ENCODE measurements at regions not wholly inside any gene's neighbourhood (a gene's known extent, or its start where the extent isn't known, plus 50 kb on each side); places are given as distances from the start of the nearest gene placed in this dataset.

DNA sequence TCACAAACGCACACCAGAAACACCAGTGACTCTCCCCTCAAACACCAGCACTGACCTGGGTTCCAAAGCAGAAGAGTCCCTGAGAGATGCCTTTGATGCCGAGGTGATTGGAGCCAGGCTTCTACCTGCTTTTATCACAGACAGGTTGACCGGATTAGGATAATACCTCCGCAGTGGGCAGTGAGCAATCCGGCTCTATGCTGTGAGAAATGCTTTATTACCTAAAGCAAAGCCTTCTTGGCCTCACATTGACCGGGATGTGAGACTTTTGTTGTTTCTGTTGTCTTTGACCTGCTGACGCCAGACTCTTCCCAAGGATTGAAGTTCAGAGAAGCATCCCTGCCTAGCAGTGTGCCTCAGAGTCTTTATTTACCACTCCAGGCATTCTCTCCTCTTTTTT, 320.3 kb upstream of the CLINT1 start:
- Histone ChIP-seq H3K27me3 (ENCODE audit: control insufficient read depth in 3 of 3, insufficient read depth in 3 of 3, low read length in 2 of 3) (no peaks in the 10 kb centered on the region), H3K36me3 (ENCODE audit: control insufficient read depth in 4 of 4, insufficient read depth in 4 of 4, low read length in 4 of 4) (no peaks in the 10 kb centered on the region), H3K9me3 (ENCODE audit: control insufficient read depth in 4 of 4, insufficient read depth in 3 of 4, low read length in 3 of 4) (no peaks in the 10 kb centered on the region), H3K27ac (ENCODE audit: low read depth in 1 of 2, low read length in 1 of 2) (no peak overlapping the region), H3K4me1 (ENCODE audit: control insufficient read depth in 5 of 5, insufficient read depth in 5 of 5, low read length in 5 of 5) (peaks cover 0 to 24% (median 4%) of the 10 kb centered on the region in 5 donors), H3K9ac (ENCODE audit: insufficient read depth in 1 of 2, low read length in 2 of 2) (no peak overlapping the region), H3K4me3 (no peak overlapping the region)
- TF ChIP-seq CTCF (IDR thresholded peaks at IDR 0.05; ENCODE audit: control extremely low read depth, extremely low read depth): no peak
- DNase-seq (no peak), ATAC-seq (ENCODE audit: insufficient read depth, low FRiP score) (no peak)
- 85 to 90% methylated on average over 7 of the region's 7 CpGs for WGBS, 2 donors

DNA sequence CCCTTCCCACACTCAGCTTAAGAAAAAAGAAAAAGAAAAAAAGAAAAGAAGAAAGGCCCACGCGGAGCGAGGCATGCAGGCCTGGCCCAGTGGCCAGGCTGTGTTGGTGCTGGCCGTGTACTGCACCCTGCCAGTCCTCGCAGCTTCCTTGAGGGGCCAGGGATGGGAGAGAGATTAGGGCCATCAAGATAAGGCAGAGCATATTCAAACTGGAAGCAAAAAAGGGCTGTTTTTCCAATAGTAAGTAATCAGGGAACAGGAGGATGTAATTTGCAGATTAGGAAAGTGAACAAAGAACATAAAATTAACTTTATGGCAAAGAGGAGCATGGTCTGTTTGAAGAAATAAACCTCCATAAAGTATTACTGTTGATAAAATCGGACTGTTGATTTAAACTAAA, 319.6 kb upstream of the CLINT1 start:
- Histone ChIP-seq H3K36me3 (ENCODE audit: control insufficient read depth in 4 of 4, insufficient read depth in 4 of 4, low read length in 4 of 4) (no peaks in the 10 kb centered on the region), H3K9ac (ENCODE audit: insufficient read depth in 1 of 2, low read length in 2 of 2) (no peak overlapping the region), H3K27me3 (ENCODE audit: control insufficient read depth in 3 of 3, insufficient read depth in 3 of 3, low read length in 2 of 3) (no peaks in the 10 kb centered on the region), H3K9me3 (ENCODE audit: control insufficient read depth in 4 of 4, insufficient read depth in 3 of 4, low read length in 3 of 4) (no peaks in the 10 kb centered on the region), H3K4me1 (ENCODE audit: control insufficient read depth in 5 of 5, insufficient read depth in 5 of 5, low read length in 5 of 5) (peaks cover 0 to 24% (median 4%) of the 10 kb centered on the region in 5 donors), H3K27ac (ENCODE audit: low read depth in 1 of 2, low read length in 1 of 2) (no peak overlapping the region), H3K4me3 (no peak overlapping the region)
- WGBS, 2 donors: 84 to 91% methylated on average over 6 of the region's 6 CpGs
- DNase-seq: no peak
- no peak for TF ChIP-seq CTCF (IDR thresholded peaks at IDR 0.05; ENCODE audit: control extremely low read depth, extremely low read depth)
- no peak for ATAC-seq (ENCODE audit: insufficient read depth, low FRiP score)

DNA sequence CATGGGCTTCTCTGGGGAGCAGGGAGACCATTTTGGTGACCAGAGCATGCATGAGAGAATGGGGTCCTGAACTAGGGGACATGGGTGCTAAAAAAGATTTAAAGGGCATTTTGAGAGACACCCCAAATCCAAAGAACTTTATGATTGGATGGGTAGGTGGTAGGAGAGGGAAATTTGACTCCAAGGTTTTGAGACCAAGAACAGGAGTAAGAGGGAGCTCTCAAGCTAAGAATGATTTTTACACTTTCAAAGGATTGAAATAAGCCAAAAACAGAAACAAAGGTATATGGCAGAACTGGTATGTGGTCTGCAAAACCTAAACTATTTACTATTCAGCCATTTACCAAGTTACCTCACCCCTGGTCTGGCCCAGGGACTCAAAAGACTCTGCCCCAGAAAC, 318.2 kb upstream of the CLINT1 start:
- DNase-seq: no peak
- H3K27me3 ChIP-seq (ENCODE audit: control insufficient read depth in 3 of 3, insufficient read depth in 3 of 3, low read length in 2 of 3): no peaks in the 10 kb centered on the region

More for the DNA sequence above, 318.2 kb upstream of the CLINT1 start:
- no peak overlapping the region for H3K27ac ChIP-seq (ENCODE audit: low read depth in 1 of 2, low read length in 1 of 2)
- H3K9ac ChIP-seq (ENCODE audit: insufficient read depth in 1 of 2, low read length in 2 of 2): no peak overlapping the region
- no peaks in the 10 kb centered on the region for H3K36me3 ChIP-seq (ENCODE audit: control insufficient read depth in 4 of 4, insufficient read depth in 4 of 4, low read length in 4 of 4)
- H3K4me1 ChIP-seq (ENCODE audit: control insufficient read depth in 5 of 5, insufficient read depth in 5 of 5, low read length in 5 of 5): peaks cover 0 to 24% (median 4%) of the 10 kb centered on the region in 5 donors
- no peak for TF ChIP-seq CTCF (IDR thresholded peaks at IDR 0.05; ENCODE audit: control extremely low read depth, extremely low read depth)
- H3K9me3 ChIP-seq (ENCODE audit: control insufficient read depth in 4 of 4, insufficient read depth in 3 of 4, low read length in 3 of 4): no peaks in the 10 kb centered on the region
- ATAC-seq (ENCODE audit: insufficient read depth, low FRiP score): no peak
- no peak overlapping the region for H3K4me3 ChIP-seq

Measured in lung (tissue), 11 donors.